Fibroblast of villous mesenchyme (primary cell): ENCODE measurements at regions not wholly inside any gene's neighbourhood (a gene's known extent, or its start where the extent isn't known, plus 50 kb on each side); places are given as distances from the start of the nearest gene placed in this dataset.

Source experiments
- DNase-seq: peaks from one replicate; pipeline ENCODE4 v3.0.0-alpha.2; 2010; ENCODE audit warnings: low read depth
- H3K4me3 ChIP-seq: 2 replicates; pipeline ENCODE4 v1.5.1; 2011; ENCODE audit warnings: low read depth, mild to moderate bottlenecking, low read length
- CTCF ChIP-seq: IDR thresholded peaks from 2 replicates; pipeline ENCODE4 v1.5.1; 2012; ENCODE audit warnings: low read depth, mild to moderate bottlenecking, low read length; ENCODE audit not compliant: insufficient read depth

GRCh38 chr14:53547593-53547992, 394.5 kb upstream of the DDHD1 start:
- H3K4me3 ChIP-seq: no peak overlapping the region
- DNase-seq: no peak
- no peak for TF ChIP-seq CTCF

DNA sequence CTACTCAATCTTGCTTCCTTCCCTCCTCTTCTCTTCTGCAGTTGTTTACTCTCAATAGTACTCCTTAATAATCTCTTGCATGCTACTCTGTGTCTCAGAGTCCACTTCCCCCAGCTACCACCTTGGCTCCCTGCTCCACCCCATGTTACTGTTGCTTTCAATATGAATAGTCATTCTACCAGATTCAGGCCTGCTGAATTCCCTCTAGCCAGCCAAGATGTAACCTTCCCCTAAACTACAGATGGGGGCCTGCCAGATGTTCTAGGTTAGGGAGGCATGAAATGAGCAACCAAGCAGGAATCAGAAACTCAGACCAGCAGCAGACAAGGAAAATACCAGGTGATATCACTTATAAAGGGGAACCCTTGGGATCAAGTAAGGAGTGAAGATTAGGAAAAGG, 392.1 kb upstream of the DDHD1 start:
- no peak for TF ChIP-seq CTCF
- H3K4me3 ChIP-seq: no peak overlapping the region
- no peak for DNase-seq

- peak; percentile 59 for DNase-seq
- no peak overlapping the region for H3K4me3 ChIP-seq
- no peak for TF ChIP-seq CTCF
Observed at GRCh38 chr14:53542732-53543131, 389.6 kb upstream of the DDHD1 start.

- no peak for DNase-seq
- H3K4me3 ChIP-seq: no peak overlapping the region
- TF ChIP-seq CTCF: no peak
Observed at GRCh38 chr14:53541411-53541810, 388.3 kb upstream of the DDHD1 start.

- peak; percentile 95 for TF ChIP-seq CTCF
- no peak overlapping the region for H3K4me3 ChIP-seq
- peak; percentile 88 for DNase-seq
Observed at GRCh38 chr14:53539489-53540126, 386.5 kb upstream of the DDHD1 start.

GRCh38 chr14:53538316-53538881, 385.3 kb upstream of the DDHD1 start:
- peak; percentile 87 for DNase-seq

More at GRCh38 chr14:53538316-53538881, 385.3 kb upstream of the DDHD1 start:
- no peak overlapping the region for H3K4me3 ChIP-seq
- TF ChIP-seq CTCF: no peak
